K562 (cell line): ENCODE measurements at regions not wholly inside any gene's neighbourhood (a gene's known extent, or its start where the extent isn't known, plus 50 kb on each side); places are given as distances from the start of the nearest gene placed in this dataset.

ENCODE experiments used
- ATAC-seq: fragments of 200-7000 bp; cut with Tn5 transposase; 3 replicates; pipeline ENCODE4 v1.9.1; 2020; ENCODE audit warnings: moderate library complexity
- BruUV-seq: library from RNA; stranded (reverse); fragments of 400-500 nt; replicated peaks from 2 replicates; lab custom pipeline; 2021; lab: Mats Ljungman, UMichigan
- CTCF ChIA-PET: fragments of 300-600 bp; formaldehyde crosslinking; extraction: SDS; loops from one replicate; lab custom pipeline; 2021; ENCODE audit warnings: low intra/inter-chr PET ratio; lab: Yijun Ruan, JAX
- POLR2A ChIA-PET: fragments of 300-600, 350-650 bp; sonication (Branson Sonifier 250); formaldehyde crosslinking; extraction: SDS; loops from one replicate; lab custom pipeline; 2021; ENCODE audit warnings: antibody characterized with exemption, inconsistent platforms; lab: Yijun Ruan, JAX
- DNase-seq, 4 experiments: peaks; one replicate each; pipeline versions ENCODE4 v3.0.0 to v3.0.0-alpha.2; 2011 to 2018; ENCODE audit warnings: low spot score in 3 of 4, mixed read lengths in 3 of 4; ENCODE audit errors: extremely low read depth in 1 of 4
- FAIRE-seq: peaks from 2 replicates; lab custom pipeline; 2011; peaks lifted over from hg19 to GRCh38; lab: Jason Lieb, UNC
- H2AFZ ChIP-seq: 2 replicates; pipeline ENCODE4 v1.6.0; 2011; ENCODE audit warnings: low read depth, low read length, control low read depth, inconsistent platforms
- H3K27ac ChIP-seq: fragments of 200-600 bp; 3 replicates; pipeline ENCODE4 v1.8.0; 2011; ENCODE audit warnings: low read depth, mild to moderate bottlenecking, control low read depth, inconsistent platforms, low read length, moderate library complexity, mixed read lengths; ENCODE audit errors: extremely low read depth
- H3K27me3 ChIP-seq, 2 experiments: fragments of 300-600 bp in 1 of 2; 2 replicates in 1 of 2; 3 replicates in 1 of 2; pipeline versions ENCODE4 v1.6.0 to v1.8.0; 2011; ENCODE audit warnings: inconsistent platforms in 2 of 2, low read length in 2 of 2, mild to moderate bottlenecking in 1 of 2, mixed read lengths in 1 of 2, moderate library complexity in 1 of 2; ENCODE audit not compliant: control insufficient read depth in 2 of 2, insufficient read depth in 2 of 2
- H3K36me3 ChIP-seq: fragments of 300-600 bp; 3 replicates; pipeline ENCODE4 v1.8.0; 2011; ENCODE audit warnings: mild to moderate bottlenecking, low read length, inconsistent platforms; ENCODE audit not compliant: control insufficient read depth, insufficient read depth
- H3K4me1 ChIP-seq, 2 experiments: fragments of 200-600 bp in 1 of 2; replicated peaks in 1 of 2; 2 replicates in 1 of 2; 3 replicates in 1 of 2; pipeline versions ENCODE4 v1.5.1 to v1.8.0; 2011; ENCODE audit warnings: inconsistent platforms in 2 of 2, low read length in 2 of 2, mild to moderate bottlenecking in 1 of 2, mixed read lengths in 1 of 2, moderate library complexity in 1 of 2; ENCODE audit not compliant: control insufficient read depth in 2 of 2, insufficient read depth in 2 of 2
- H3K4me2 ChIP-seq: 2 replicates; pipeline ENCODE4 v1.6.1; 2011; ENCODE audit warnings: low read length, control low read depth, inconsistent platforms, mixed read lengths; ENCODE audit not compliant: insufficient read depth
- H3K4me3 ChIP-seq: fragments of 200-600 bp; sonication (generic), shearing (Covaris generic); 2 replicates; pipeline ENCODE4 v1.5.1; 2016; ENCODE audit warnings: control low read depth, inconsistent platforms
- H3K79me2 ChIP-seq: fragments of 200-600 bp; 3 replicates; pipeline ENCODE4 v1.8.0; 2011; ENCODE audit warnings: low read length, inconsistent platforms; ENCODE audit not compliant: control insufficient read depth, insufficient read depth
- H3K9ac ChIP-seq, 2 experiments: 2 replicates each; pipeline versions ENCODE4 v1.6.0 to v1.6.1; 2011; ENCODE audit warnings: low read depth in 2 of 2, low read length in 2 of 2, control low read depth in 1 of 2, inconsistent platforms in 1 of 2, mild to moderate bottlenecking in 1 of 2, mixed read lengths in 1 of 2; ENCODE audit not compliant: insufficient read depth in 1 of 2
- H3K9me1 ChIP-seq: one replicate; pipeline ENCODE4 v1.6.0; 2011; ENCODE audit warnings: inconsistent platforms, mild to moderate bottlenecking, low read length, moderate library complexity; ENCODE audit not compliant: control insufficient read depth, insufficient read depth
- H3K9me3 ChIP-seq: replicated peaks from 2 replicates; pipeline ENCODE4 v1.5.1; 2011; ENCODE audit warnings: low read depth, low read length, inconsistent platforms; ENCODE audit not compliant: control insufficient read depth, insufficient read depth
- H4K20me1 ChIP-seq: replicated peaks from 2 replicates; pipeline ENCODE4 v1.6.1; 2011; ENCODE audit warnings: low read length, inconsistent platforms, mixed read lengths; ENCODE audit not compliant: control insufficient read depth, insufficient read depth
- ARID1B ChIP-seq: fragments of 450-650 bp; IDR thresholded peaks from 2 replicates; pipeline ENCODE4 v1.6.1; 2016; ENCODE audit warnings: antibody characterized with exemption, mild to moderate bottlenecking, inconsistent platforms
- JUN ChIP-seq, 2 experiments: sonication (generic) in 1 of 2; formaldehyde crosslinking in 1 of 2; IDR thresholded peaks; 2 replicates each; pipeline versions ENCODE4 v1.6.1 to v1.8.0; 2012 to 2022; ENCODE audit warnings: borderline replicate concordance in 2 of 2, mild to moderate bottlenecking in 2 of 2, improper control_type of control experiment in 1 of 2, low read depth in 1 of 2, low read length in 1 of 2, missing genetic modification reagents in 1 of 2
- JUND ChIP-seq, 2 experiments: IDR thresholded peaks; 2 replicates in 1 of 2; 3 replicates in 1 of 2; pipeline ENCODE4 v1.6.1; 2011; ENCODE audit warnings: borderline replicate concordance in 2 of 2, low read depth in 2 of 2, low read length in 2 of 2, improper control_type of control experiment in 1 of 2, missing biosample characterization in 1 of 2, missing genetic modification characterization in 1 of 2, missing genetic modification reagents in 1 of 2
- MEF2A ChIP-seq: IDR thresholded peaks from 2 replicates; pipeline ENCODE4 v1.6.1; 2011; ENCODE audit warnings: low read depth, mild to moderate bottlenecking, low read length, moderate library complexity; ENCODE audit not compliant: control insufficient read depth
- PHF20 ChIP-seq: fragments of 450-650 bp; IDR thresholded peaks from 2 replicates; pipeline ENCODE4 v1.6.1; 2018; ENCODE audit not compliant: partially characterized antibody
- WGBS: fragments of 100-300 bp; shearing (Covaris generic); methylation state at CpG from one replicate; pipeline ENCODE4 v1.1.6; 2016; ENCODE audit warnings: low coverage, mixed read lengths; ENCODE audit not compliant: insufficient coverage; ENCODE audit errors: missing lambda C conversion rate; 5-methylcytosine and 5-hydroxymethylcytosine counted together
- in situ Hi-C: fragments of 300-500 bp; cut with MboI; formaldehyde crosslinking; loops from 4 replicates; pipeline ENCODE4 v1.15.0; 2018; ENCODE audit warnings: inconsistent platforms, mixed read lengths
- intact Hi-C: fragments of 100-400 bp; cut with micrococcal nuclease; formaldehyde crosslinking; loops from 2 replicates; pipeline ENCODE4 v1.14.2; 2022
- TF ChIP-seq, protein P1 (sequence below): fragments of 250-450 bp; sonication (Bioruptor Pico); IDR thresholded peaks from 2 replicates; pipeline ENCODE4 v1.8.0; 2022; ENCODE audit warnings: inconsistent platforms, mild to moderate bottlenecking, moderate library complexity, borderline replicate concordance
- TF ChIP-seq, protein P2 (sequence below), 2 experiments: fragments of 450-650 bp in 1 of 2; sonication (generic) in 1 of 2; formaldehyde crosslinking in 1 of 2; IDR thresholded peaks in 1 of 2; conservative IDR thresholded peaks in 1 of 2; 2 replicates each; pipeline versions ENCODE4 v1.6.1 to v1.8.1; 2016 to 2023; ENCODE audit warnings: mild to moderate bottlenecking in 2 of 2, moderate library complexity in 2 of 2, inconsistent platforms in 1 of 2, missing genetic modification reagents in 1 of 2

- no peaks in the 10 kb centered on the region for H3K27me3 ChIP-seq
- H3K27ac ChIP-seq: no peak overlapping the region
- H3K79me2 ChIP-seq: no peaks in the 10 kb centered on the region
- BruUV-seq: no TSS peak
- 0% methylated on average over 7 of the region's 7 CpGs for WGBS
- POLR2A ChIA-PET: no interaction called here
- intact Hi-C loops (loop anchor here (10.0 kb wide), 1 partner anchor 418 kb away; no protein-coding TSS in a partner anchor), in situ Hi-C loops (no loop called here)
- no peaks in the 10 kb centered on the region for H3K9me3 ChIP-seq
- H4K20me1 ChIP-seq: no peaks in the 10 kb centered on the region
- H3K9me1 ChIP-seq: no peaks in the 10 kb centered on the region
- ATAC-seq (peak; percentile 50; the same call in 1 of the 3 replicates), DNase-seq (peak in 2 of 4 experiments; percentile 18 to 42), FAIRE-seq (no peak)
- no peaks in the 10 kb centered on the region; a peak in 2 of 5 replicates for H3K4me1 ChIP-seq
- H3K36me3 ChIP-seq: no peaks in the 10 kb centered on the region
- no peak overlapping the region for H3K4me3 ChIP-seq
- no peak overlapping the region for H2AFZ ChIP-seq
- CTCF ChIA-PET: no interaction called here
- no peak overlapping the region for H3K9ac ChIP-seq
- TF ChIP-seq JUND (IDR thresholded peaks at IDR 0.05; ENCODE audit: borderline replicate concordance, low read depth, low read length) (peak; percentile 69), JUND (tag; IDR thresholded peaks at IDR 0.05; ENCODE audit: borderline replicate concordance, low read depth, low read length) (peak; percentile 22; the same call in 1 of the 3 replicates), ARID1B (no peak), JUN (IDR thresholded peaks at IDR 0.05; ENCODE audit: borderline replicate concordance, low read depth, low read length) (peak; percentile 58; the same call in 1 of the 2 replicates), JUN (CRISPR knock-in tag; IDR thresholded peaks at IDR 0.05; ENCODE audit: borderline replicate concordance) (no peak), MEF2A (0 out of 2 replicates have a peak, but pooled peaks have one; percentile 24), PHF20 (no peak)
- TF ChIP-seq, protein P1, sequence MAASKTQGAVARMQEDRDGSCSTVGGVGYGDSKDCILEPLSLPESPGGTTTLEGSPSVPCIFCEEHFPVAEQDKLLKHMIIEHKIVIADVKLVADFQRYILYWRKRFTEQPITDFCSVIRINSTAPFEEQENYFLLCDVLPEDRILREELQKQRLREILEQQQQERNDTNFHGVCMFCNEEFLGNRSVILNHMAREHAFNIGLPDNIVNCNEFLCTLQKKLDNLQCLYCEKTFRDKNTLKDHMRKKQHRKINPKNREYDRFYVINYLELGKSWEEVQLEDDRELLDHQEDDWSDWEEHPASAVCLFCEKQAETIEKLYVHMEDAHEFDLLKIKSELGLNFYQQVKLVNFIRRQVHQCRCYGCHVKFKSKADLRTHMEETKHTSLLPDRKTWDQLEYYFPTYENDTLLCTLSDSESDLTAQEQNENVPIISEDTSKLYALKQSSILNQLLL: no peak
- TF ChIP-seq, protein P2, sequence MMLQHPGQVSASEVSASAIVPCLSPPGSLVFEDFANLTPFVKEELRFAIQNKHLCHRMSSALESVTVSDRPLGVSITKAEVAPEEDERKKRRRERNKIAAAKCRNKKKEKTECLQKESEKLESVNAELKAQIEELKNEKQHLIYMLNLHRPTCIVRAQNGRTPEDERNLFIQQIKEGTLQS (IDR thresholded peaks at IDR 0.05): peak; percentile 74
- TF ChIP-seq, protein P2 (CRISPR knock-in tag; conservative IDR thresholded peaks at IDR 0.05): no peak
- no peak overlapping the region for H3K4me2 ChIP-seq
Observed at GRCh38 chr7:32163141-32163806, 93.1 kb upstream of the PDE1C start.
